DMS 273 (cell line): ENCODE measurements at regions not wholly inside any gene's neighbourhood (a gene's known extent, or its start where the extent isn't known, plus 50 kb on each side); places are given as distances from the start of the nearest gene placed in this dataset.

Experiments used
- DNase-seq: peaks from one replicate; lab custom pipeline; 2025; ENCODE audit not compliant: unreplicated experiment; lab: John Stamatoyannopoulos, UW

DNA sequence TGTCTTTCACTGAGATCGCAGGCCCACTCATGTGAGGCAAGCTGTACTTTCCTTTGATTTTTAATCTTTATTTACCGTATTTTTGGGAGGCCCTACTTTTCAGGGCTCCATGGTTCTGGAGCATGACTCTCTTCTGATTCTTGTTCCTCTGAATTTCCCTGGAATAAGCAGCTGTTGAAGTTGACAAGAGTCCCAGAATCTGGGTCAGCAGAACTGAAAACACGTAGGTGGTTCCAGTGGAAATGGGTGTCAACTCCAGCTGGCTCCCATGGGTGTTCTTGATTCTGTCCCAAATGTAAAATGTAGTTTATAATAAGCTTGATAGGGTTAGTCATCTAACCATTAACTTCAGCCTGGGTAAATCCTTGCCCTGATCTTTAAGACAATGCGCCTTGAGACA is 409.4 kb downstream of the GATA3 start:
- no peak for DNase-seq

- no peak for DNase-seq
These were observed 414.0 kb downstream of the GATA3 start for GRCh38 chr10:8468477-8468876.

GRCh38 chr10:8473205-8473604 is 418.7 kb downstream of the GATA3 start:
- no peak for DNase-seq

- no peak for DNase-seq
These were observed 422.8 kb downstream of the GATA3 start for GRCh38 chr10:8477300-8477699.

DNA sequence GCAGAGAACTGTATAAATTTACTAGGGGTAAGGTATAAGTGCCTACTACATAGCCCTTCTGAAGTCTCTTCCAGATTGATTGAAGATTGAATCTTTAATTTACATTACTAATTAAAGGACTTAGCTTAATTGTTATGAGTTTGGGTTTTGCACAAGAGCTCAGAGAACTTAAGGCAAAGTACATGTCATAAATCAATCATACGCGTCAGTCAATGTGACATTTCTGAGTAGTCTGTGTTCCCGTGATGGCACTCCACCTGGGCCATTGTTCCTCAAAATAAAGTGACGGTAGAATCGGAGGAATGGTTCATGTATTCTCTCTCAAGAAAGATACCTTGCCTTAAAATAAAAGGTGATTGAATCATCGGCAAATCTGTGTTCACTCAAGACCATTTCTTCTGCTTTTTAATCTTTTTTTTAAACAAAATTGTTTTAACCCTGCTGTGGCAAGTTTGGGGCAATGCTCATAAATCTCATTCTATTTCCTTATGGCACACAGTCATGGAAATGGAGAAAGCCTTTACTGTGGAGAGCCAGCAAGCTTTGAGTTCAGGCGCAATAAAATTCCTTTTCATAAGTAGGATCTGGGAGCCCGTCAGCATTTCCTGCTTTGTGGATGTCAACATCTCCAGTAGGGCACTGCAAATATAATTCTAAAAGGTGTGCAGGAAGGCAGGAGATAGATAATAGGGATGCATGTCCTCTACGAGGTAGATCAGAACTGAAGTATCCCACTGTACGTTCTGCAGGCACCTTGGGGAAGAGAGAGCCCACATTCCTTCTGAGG is 427.4 kb downstream of the GATA3 start:
- no peak for DNase-seq

- DNase-seq, result no peak
These were observed 430.5 kb downstream of the GATA3 start for GRCh38 chr10:8485032-8485431.

DNA sequence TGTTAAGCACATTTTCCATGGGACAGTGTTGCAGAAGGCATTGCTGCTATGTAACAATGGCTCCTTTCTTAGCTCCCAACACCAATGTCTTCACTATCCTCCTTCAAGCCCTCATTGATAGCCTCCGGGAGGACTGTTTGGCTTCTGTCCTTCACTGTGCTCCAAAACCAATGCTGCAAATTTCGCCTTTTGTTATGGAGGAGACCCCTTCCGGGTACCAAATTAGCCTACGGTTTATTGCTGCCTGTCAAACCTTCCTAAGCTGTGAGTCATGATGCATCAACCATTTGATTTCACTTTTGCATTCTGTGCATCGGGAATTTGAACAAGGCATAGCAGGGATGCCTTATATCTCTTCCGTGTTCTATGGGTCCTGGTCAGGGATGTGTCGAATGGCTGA is 432.9 kb downstream of the GATA3 start:
- no peak for DNase-seq

DNA sequence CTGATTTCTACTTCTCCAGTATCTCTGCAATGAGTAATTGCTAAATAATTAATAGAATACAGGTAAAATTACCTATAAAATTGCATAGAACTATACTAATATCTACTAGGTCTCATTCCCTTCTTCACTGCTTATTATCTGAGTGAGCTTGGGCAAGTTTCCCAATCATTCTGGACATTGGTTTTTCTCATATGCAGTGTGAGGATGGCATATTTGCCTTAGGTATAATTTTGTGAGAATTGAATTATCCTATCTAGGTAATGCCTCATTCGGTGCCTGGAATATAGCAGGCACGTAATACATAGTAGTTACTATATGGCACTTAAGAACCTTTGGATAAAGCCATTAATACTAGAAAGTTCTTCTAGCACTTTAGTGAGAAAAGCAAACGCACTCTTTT is 434.7 kb downstream of the GATA3 start:
- no peak for DNase-seq

- DNase-seq, result no peak
These were observed 435.3 kb downstream of the GATA3 start for GRCh38 chr10:8489823-8490222.

DNA sequence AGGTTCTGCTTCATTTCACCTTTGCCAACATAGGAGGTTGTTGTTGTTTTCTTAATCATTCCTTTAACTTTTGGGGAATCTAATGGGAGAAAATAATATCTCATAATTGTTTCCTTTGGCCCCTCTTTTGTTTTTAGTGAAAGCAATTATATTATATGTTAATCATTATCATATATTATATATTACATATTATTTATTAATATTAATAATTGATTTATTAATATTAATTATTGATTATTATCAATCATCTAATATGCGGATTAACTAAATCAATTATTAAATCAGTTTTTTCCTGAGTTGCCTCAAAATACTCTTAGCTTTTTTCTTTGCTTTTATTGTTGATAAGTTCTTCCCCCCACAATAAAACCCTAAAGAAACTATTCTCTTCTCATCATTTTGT is 443.8 kb downstream of the GATA3 start:
- no peak for DNase-seq

DNA sequence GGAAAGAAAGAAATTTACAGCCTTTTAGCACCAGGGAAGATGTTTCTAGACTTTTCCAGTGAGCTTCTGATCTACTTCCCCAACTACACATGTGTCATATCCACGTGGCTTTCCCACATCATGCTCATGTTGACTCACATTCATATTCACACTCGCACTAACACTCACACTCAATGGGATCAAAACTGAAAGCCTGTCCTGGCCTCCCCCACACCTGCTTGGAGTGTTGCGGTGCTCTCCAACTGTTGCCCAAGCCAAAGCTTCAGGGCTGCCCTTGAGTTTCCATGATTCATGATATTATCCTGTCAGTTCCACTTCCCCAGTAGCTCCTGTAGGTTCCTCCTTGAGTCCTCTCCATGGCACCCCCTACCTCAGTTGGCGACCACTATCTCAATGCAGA is 444.4 kb downstream of the GATA3 start:
- DNase-seq, result no peak

GRCh38 chr10:8499312-8499711 is 444.8 kb downstream of the GATA3 start:
- DNase-seq, result no peak

- DNase-seq, result no peak
These were observed 445.4 kb downstream of the GATA3 start for GRCh38 chr10:8499752-8500390.

DNA sequence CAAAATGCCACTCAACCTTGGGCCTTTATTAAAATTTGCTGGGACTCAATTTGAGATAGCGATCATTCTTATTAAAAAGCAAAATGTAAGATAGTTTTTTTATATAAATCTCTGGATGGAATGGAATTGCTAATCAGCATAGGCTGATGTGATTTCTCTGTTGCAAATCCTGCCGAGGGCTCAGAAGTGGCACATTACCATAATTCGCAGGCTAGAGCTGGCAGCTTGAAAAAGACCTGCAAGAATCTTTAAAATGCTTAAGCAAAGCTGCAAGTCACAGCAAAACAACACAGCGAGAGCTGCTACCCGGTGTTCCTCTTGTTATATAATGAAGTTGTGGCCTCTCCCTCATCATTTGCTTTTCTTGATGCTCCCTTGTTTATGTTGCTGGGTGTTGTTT is 448.1 kb downstream of the GATA3 start:
- no peak for DNase-seq

- DNase-seq, result no peak
These were observed 450.0 kb downstream of the GATA3 start for GRCh38 chr10:8504499-8504898.

DNA sequence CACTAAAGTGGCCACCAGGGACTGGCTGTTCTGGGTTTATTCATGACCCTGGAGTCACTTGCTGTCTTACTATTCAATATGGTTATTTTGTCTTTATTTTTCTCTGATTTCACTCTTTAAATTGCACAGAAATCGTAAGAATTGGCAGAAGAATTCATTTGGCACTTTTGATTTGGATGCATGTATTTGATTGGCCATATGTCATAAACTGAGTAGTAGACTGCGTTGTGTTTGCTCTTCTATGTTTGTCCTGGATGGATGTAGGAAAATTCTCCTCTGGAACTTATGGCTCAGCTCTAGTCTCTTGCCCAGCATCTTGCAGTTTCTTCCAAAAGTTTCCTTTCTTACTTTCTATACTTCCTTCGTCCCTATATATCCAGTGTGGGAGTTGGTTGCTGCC is 452.7 kb downstream of the GATA3 start:
- no peak for DNase-seq

DNA sequence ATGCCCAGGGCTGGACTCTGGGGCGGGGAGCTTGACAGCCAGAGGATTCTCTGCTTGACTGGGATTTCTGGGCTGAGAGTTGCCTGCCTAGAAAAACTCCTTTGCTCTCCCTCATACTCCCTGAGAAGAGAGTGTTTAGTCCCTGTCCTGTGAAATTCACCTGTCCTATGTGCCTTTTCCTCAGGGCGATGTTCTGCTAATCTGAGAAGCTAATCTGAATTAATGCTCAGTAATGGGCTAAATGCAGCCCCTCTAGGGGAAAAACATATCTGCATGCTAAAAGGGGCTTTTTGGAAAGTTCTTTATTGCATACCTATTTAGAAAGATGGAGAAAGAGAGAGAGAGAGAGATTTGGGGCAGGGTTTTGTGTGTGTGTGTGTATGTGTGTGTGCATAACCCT is 454.4 kb downstream of the GATA3 start:
- no peak for DNase-seq

DNA sequence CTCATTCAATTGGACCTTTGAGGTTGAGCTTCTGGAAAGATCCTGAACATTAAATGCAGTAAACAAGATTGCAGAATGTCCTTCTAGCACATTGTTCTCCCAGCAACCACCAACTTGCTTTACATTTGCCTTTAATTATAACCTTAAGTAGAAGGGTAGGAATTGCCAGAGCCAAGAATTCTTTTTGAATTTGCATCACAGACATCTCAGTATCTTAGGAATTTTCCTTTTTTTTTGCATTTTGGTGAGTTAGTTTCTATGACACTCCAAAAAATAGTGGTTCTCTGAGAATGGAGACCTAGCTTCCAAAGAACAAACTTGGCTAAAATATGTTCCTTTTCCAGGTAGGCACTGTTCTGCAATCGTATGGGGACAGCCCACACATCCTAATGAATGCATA is 456.0 kb downstream of the GATA3 start:
- no peak for DNase-seq

DNA sequence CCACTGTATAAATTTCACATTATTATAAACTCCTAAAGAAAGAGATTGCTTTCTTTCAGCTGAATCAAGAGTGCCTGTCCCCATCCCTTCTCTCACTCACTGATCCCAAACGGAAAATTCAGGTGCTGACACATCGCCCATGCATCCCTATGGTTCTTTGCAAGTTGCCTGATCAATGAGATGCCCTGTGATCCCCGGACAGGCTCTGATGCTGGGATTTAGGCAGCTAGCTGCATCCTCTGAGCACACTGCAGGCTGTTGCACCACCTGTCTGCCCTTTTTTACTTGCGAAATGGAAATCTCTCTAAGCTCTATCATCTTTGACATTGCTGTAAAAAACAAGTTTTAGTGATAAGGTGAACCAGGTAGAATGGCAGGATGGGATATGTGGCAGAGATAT is 456.5 kb downstream of the GATA3 start:
- DNase-seq, result no peak

DNA sequence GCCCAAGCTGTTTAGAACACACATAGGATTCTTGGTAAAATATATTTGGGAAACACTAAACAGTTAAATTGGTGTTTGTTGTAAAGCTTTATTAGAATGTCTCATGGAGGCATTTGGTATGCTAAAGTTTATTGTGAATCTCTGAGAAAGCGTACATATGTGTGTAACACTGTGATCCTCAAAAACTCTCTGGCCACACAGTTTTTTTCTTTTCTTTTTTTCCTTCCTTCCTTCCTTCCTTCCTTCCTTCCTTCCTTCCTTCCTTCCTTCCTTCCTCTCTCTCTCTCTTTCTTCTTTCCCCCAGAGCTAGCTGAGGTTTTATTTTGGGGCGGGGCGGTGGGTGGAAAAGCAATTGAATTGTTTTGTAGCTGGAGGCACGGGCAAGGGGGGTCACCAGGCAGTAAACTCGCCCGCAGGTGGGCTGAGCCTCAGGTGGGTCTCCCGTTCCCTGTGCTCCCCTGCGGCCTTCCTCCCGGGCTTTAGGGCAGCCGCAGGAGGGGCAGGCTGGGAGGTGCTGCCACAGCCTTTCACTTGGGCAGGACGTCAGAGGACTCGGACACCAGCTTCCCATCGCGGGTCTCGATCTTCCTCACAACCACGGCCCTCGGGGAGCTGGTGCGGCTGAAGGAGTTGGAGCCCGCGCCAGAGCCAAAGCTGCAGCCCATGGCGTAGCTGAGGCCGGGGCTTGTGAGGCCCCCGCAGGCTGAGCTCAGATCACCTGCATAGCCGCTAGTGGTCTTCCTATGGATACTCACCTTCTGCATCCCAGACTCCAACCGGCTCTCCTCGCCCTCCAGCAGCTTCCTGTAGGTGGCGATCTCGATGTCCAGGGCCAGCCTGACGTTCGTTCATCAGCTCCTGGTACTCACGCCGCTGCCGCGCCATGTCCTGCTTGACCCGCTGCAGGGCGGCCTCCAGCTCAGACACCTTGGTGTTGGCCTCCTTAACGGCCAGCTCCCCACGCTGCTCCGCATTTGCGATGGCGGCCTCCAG is 459.0 kb downstream of the GATA3 start:
- no peak for DNase-seq

DNA sequence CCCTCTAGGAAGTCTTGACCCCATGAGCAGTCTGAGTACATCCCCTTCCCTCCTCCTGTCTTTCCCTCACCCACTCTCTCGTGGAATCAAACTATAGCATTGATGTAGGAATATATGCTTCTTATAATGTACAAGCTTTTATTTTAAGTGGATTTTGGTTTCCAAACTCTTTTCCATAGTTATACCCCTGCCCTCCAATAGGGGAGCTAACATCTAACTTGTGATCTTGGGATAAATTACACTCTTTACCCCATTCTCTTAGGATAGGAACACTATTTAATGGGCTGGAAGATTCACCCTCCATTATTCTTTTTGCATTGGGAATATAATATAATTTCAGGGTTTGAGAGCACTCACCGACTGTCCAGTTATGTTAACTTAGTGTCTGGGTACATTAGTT is 465.9 kb downstream of the GATA3 start:
- DNase-seq, result no peak

GRCh38 chr10:8527773-8528172 is 473.3 kb downstream of the GATA3 start:
- DNase-seq, result no peak
